ENCODE measurements at regions not wholly inside any gene's neighbourhood (a gene's known extent, or its start where the extent isn't known, plus 50 kb on each side); places are given as distances from the start of the nearest gene placed in this dataset.

DNA sequence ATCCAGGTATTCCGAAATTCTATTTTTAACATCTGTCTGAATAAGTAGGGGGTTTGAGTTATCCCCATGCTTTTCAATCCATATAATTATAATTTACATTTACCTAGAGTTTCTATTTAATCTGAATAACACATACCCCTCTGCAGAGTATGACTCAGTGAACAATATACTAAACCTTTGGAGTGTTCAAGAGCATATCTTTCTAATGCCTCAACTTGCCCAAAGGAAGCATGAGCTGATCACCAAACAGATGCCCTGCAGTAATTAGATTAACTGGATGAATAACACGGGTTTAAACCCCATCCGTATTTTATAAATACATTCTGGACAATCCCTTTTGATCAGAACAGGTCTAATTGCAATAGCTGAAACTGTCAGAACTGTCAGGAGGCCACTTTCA lies 897.1 kb downstream of the TFAP2A start:
- 48 to 77% (median 60%) methylated on average over 3 of the region's 3 CpGs for WGBS, 4 donors
- no peak for DNase-seq
- H3K36me3 ChIP-seq (replicated peaks in 1 of 2) = no peaks in the 10 kb centered on the region

GRCh38 chr6:9515633-9516606 lies 899.0 kb downstream of the TFAP2A start:
- 47 to 57% (median 53%) methylated on average over 13 of the region's 13 CpGs for WGBS, 4 donors
- no peaks in the 10 kb centered on the region for H3K4me1 ChIP-seq (replicated peaks in 1 of 2)

More for the DNA sequence above, 897.1 kb downstream of the TFAP2A start:
- TF ChIP-seq POLR2A (IDR thresholded peaks at IDR 0.05) = no peak
- TF ChIP-seq, protein P1, sequence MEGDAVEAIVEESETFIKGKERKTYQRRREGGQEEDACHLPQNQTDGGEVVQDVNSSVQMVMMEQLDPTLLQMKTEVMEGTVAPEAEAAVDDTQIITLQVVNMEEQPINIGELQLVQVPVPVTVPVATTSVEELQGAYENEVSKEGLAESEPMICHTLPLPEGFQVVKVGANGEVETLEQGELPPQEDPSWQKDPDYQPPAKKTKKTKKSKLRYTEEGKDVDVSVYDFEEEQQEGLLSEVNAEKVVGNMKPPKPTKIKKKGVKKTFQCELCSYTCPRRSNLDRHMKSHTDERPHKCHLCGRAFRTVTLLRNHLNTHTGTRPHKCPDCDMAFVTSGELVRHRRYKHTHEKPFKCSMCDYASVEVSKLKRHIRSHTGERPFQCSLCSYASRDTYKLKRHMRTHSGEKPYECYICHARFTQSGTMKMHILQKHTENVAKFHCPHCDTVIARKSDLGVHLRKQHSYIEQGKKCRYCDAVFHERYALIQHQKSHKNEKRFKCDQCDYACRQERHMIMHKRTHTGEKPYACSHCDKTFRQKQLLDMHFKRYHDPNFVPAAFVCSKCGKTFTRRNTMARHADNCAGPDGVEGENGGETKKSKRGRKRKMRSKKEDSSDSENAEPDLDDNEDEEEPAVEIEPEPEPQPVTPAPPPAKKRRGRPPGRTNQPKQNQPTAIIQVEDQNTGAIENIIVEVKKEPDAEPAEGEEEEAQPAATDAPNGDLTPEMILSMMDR (IDR thresholded peaks at IDR 0.05) = no peak
- no peak overlapping the region for H3K27ac ChIP-seq
- no peaks in the 10 kb centered on the region for H3K4me1 ChIP-seq (replicated peaks in 1 of 2)
- no peaks in the 10 kb centered on the region for H3K27me3 ChIP-seq
- no peak overlapping the region for H3K4me3 ChIP-seq
- no peaks in the 10 kb centered on the region for H3K9me3 ChIP-seq (replicated peaks in 1 of 3)
- intact Hi-C loops (cut with DNase I) = no loop called here

DNA sequence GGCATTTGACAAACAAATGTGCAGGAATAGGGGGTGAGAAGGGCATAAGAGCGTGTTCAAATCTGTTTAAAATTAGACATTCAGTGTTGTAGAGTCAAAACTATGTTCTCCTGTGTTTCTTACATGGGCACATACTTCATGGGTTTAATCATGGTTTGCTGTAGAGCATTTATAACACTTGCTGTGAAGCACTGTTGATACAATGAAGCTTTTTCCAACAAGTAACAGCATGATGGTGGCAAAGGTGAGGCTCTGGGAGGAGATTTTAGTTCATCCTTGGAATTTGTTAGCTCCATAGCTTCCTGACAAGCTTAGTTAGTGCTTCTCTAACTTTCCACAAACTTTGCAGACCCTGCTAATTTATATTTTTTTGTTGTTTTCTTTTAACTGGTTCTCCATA lies 900.7 kb downstream of the TFAP2A start:
- intact Hi-C loops (cut with DNase I) = no loop called here
- Histone ChIP-seq H3K4me1 (replicated peaks in 1 of 2) (no peaks in the 10 kb centered on the region), H3K27ac (no peak overlapping the region), H3K36me3 (replicated peaks in 1 of 2) (no peaks in the 10 kb centered on the region), H3K4me3 (no peak overlapping the region), H3K9me3 (replicated peaks in 1 of 3) (no peaks in the 10 kb centered on the region), H3K27me3 (no peaks in the 10 kb centered on the region)
- no peak for DNase-seq
- whole genome bisulfite sequencing, 4 donors = 58 to 79% (median 72%) methylated on average over 1 of the region's 1 CpG
- TF ChIP-seq, protein P1 (IDR thresholded peaks at IDR 0.05) = no peak
- no peak for TF ChIP-seq POLR2A (IDR thresholded peaks at IDR 0.05)

More at GRCh38 chr6:9515633-9516606, 899.0 kb downstream of the TFAP2A start:
- Histone ChIP-seq H3K36me3 (replicated peaks in 1 of 2) (no peaks in the 10 kb centered on the region), H3K27ac (no peak overlapping the region), H3K27me3 (no peaks in the 10 kb centered on the region), H3K4me3 (no peak overlapping the region), H3K9me3 (replicated peaks in 1 of 3) (no peaks in the 10 kb centered on the region)
- intact Hi-C loops (cut with DNase I) = no loop called here
- no peak for DNase-seq
- TF ChIP-seq POLR2A (IDR thresholded peaks at IDR 0.05) = no peak
- TF ChIP-seq, protein P1 (IDR thresholded peaks at IDR 0.05) = no peak

DNA sequence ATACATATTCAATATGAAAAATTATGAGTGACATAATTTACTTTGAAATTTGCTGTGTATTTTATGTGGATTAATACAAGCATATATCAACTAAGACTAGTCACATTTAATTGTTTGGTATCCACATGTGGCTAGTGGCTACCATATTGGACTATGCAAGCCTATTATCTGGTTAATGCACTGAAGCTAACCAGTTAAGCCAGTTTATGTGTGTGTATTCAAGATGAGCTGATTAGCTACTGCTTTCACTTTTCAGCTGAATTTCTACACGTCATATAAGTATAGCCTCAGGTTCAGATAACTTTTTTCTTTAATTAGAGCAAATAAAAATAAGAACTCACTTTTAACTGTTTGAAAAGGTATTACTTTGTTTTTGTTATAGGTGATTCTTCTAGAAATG lies 903.7 kb downstream of the TFAP2A start:
- WGBS, 4 donors = 44 to 68% (median 61%) methylated on average over 1 of the region's 1 CpG
- Histone ChIP-seq H3K27ac (no peak overlapping the region), H3K4me3 (no peak overlapping the region), H3K4me1 (replicated peaks in 1 of 2) (no peaks in the 10 kb centered on the region), H3K9me3 (replicated peaks in 1 of 3) (no peaks in the 10 kb centered on the region), H3K36me3 (replicated peaks in 1 of 2) (no peaks in the 10 kb centered on the region), H3K27me3 (no peaks in the 10 kb centered on the region)
- intact Hi-C loops (cut with DNase I) = no loop called here
- no peak for TF ChIP-seq POLR2A (IDR thresholded peaks at IDR 0.05)
- TF ChIP-seq, protein P1 (IDR thresholded peaks at IDR 0.05) = no peak
- no peak for DNase-seq
